ENCODE measurements at regions not wholly inside any gene's neighbourhood (a gene's known extent, or its start where the extent isn't known, plus 50 kb on each side); places are given as distances from the start of the nearest gene placed in this dataset.

- TF ChIP-seq CTCF (IDR thresholded peaks at IDR 0.05) (no peak), EZH2 (IDR thresholded peaks at IDR 0.05; ENCODE audit: borderline replicate concordance, insufficient read depth, low read depth, low read length, poor library complexity, severe bottlenecking) (no peak)
- Mint-ChIP-seq H3K4me3 (no peak overlapping the region), H3K4me1 (no peaks in the 10 kb centered on the region), H3K27ac (no peak overlapping the region), H3K9me3 (ENCODE audit: insufficient read depth) (no peaks in the 10 kb centered on the region), H3K27me3 (no peaks in the 10 kb centered on the region)
- H3K27me3 ChIP-seq (replicated peaks in 1 of 4; ENCODE audit: control extremely low read depth in 1 of 4, control insufficient read depth in 3 of 4, insufficient read depth in 4 of 4, low read length in 3 of 4), result no peaks in the 10 kb centered on the region
- WGBS (ENCODE audit: insufficient coverage), result no CpG with 5 or more reads among the region's 2 CpGs
- no peak overlapping the region for H3K4me3 ChIP-seq (ENCODE audit: control extremely low read depth in 1 of 5, extremely low read depth in 1 of 5, insufficient read depth in 1 of 5, low read depth in 2 of 5, low read length in 4 of 5)
- DNase-seq (no peak), ATAC-seq (ENCODE audit: low read depth) (no peak)
- H2AFZ ChIP-seq (ENCODE audit: insufficient read depth, low read depth, low read length, poor library complexity, severe bottlenecking), result no peak overlapping the region
- H3K4me1 ChIP-seq (ENCODE audit: control insufficient read depth in 2 of 2, insufficient read depth in 2 of 2, low read length in 2 of 2), result no peaks in the 10 kb centered on the region
- H3K36me3 ChIP-seq (replicated peaks in 1 of 2; ENCODE audit: control extremely low read depth in 1 of 2, control insufficient read depth in 1 of 2, extremely low read depth in 1 of 2, insufficient read depth in 2 of 2, low read length in 1 of 2), result no peaks in the 10 kb centered on the region
- no peak overlapping the region for H3K4me2 ChIP-seq (replicated peaks; ENCODE audit: low read depth, low read length, poor library complexity, severe bottlenecking)
- no peaks in the 10 kb centered on the region for H3K9me3 ChIP-seq (ENCODE audit: control extremely low read depth in 1 of 3, control insufficient read depth in 2 of 3, insufficient read depth in 1 of 3, low read length in 2 of 3)
- no peak overlapping the region for H3K9ac ChIP-seq (ENCODE audit: low read length)
- CTCF ChIA-PET, result no interaction called here
- H3K79me2 ChIP-seq (ENCODE audit: control insufficient read depth, insufficient read depth, low read length), result no peaks in the 10 kb centered on the region
- POLR2A ChIA-PET, result no interaction called here
- H3K27ac ChIP-seq (ENCODE audit: low read length in 2 of 2), result no peak overlapping the region
- intact Hi-C loops (cut with micrococcal nuclease), result no loop called here
- no peaks in the 10 kb centered on the region for H4K20me1 ChIP-seq (ENCODE audit: control insufficient read depth, insufficient read depth, low read length, poor library complexity, severe bottlenecking)
These were observed 222.9 kb upstream of the HTR2A start for GRCh38 chr13:47119575-47120235.

- Mint-ChIP-seq H3K27ac (no peak overlapping the region), H3K27me3 (peaks cover 3% of the 10 kb centered on the region), H3K9me3 (ENCODE audit: insufficient read depth) (no peaks in the 10 kb centered on the region), H3K4me1 (no peaks in the 10 kb centered on the region), H3K4me3 (no peak overlapping the region)
- Histone ChIP-seq H4K20me1 (ENCODE audit: control insufficient read depth, insufficient read depth, low read length, poor library complexity, severe bottlenecking) (no peaks in the 10 kb centered on the region), H3K27me3 (replicated peaks in 1 of 4; ENCODE audit: control extremely low read depth in 1 of 4, control insufficient read depth in 3 of 4, insufficient read depth in 4 of 4, low read length in 3 of 4) (no peaks in the 10 kb centered on the region), H3K4me3 (ENCODE audit: control extremely low read depth in 1 of 5, extremely low read depth in 1 of 5, insufficient read depth in 1 of 5, low read depth in 2 of 5, low read length in 4 of 5) (no peak overlapping the region), H3K4me1 (ENCODE audit: control insufficient read depth in 2 of 2, insufficient read depth in 2 of 2, low read length in 2 of 2) (no peaks in the 10 kb centered on the region), H3K27ac (ENCODE audit: low read length in 2 of 2) (no peak overlapping the region), H3K4me2 (replicated peaks; ENCODE audit: low read depth, low read length, poor library complexity, severe bottlenecking) (no peak overlapping the region), H2AFZ (ENCODE audit: insufficient read depth, low read depth, low read length, poor library complexity, severe bottlenecking) (no peak overlapping the region), H3K79me2 (ENCODE audit: control insufficient read depth, insufficient read depth, low read length) (no peaks in the 10 kb centered on the region), H3K9me3 (ENCODE audit: control extremely low read depth in 1 of 3, control insufficient read depth in 2 of 3, insufficient read depth in 1 of 3, low read length in 2 of 3) (no peaks in the 10 kb centered on the region), H3K9ac (ENCODE audit: low read length) (no peak overlapping the region), H3K36me3 (replicated peaks in 1 of 2; ENCODE audit: control extremely low read depth in 1 of 2, control insufficient read depth in 1 of 2, extremely low read depth in 1 of 2, insufficient read depth in 2 of 2, low read length in 1 of 2) (no peaks in the 10 kb centered on the region)
- ATAC-seq (ENCODE audit: low read depth) (no peak), DNase-seq (no peak)
- intact Hi-C loops (cut with micrococcal nuclease), result no loop called here
- WGBS (ENCODE audit: insufficient coverage), result 51% methylated on average over 2 of the region's 3 CpGs
- ChIA-PET CTCF (interaction anchor here (1.0 kb wide), 1 partner anchor 9 kb away, joined by 5 read pairs; no protein-coding TSS in a partner anchor), POLR2A (no interaction called here)
- TF ChIP-seq EZH2 (IDR thresholded peaks at IDR 0.05; ENCODE audit: borderline replicate concordance, insufficient read depth, low read depth, low read length, poor library complexity, severe bottlenecking), result no peak
- TF ChIP-seq CTCF (IDR thresholded peaks at IDR 0.05), result no peak
These were observed 220.4 kb upstream of the HTR2A start for GRCh38 chr13:47117268-47117667.

All from B cell (primary cell).